ENCODE measurements at regions not wholly inside any gene's neighbourhood (a gene's known extent, or its start where the extent isn't known, plus 50 kb on each side); places are given as distances from the start of the nearest gene placed in this dataset.

DNA sequence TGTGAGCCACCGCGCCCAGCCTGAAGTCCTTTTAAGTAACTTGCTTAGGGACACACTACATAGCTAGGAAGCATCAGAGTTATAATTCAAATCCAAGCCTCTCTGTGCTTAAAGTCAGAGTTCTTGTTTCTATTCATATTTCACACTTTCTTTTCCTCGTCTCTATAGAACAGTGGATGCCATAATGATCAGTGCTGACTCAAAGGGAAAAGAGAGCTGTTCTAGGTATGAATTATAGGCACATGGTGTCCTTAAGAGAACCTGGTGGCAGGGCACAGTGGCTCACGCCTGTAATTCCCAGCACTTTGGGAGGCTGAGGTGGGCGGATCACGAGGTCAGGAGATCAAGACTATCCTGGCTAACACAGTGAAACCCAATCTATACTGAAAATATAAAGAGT, 400.2 kb upstream of the DDI1 start:
- no peaks in the 10 kb centered on the region for H3K36me3 ChIP-seq (ENCODE audit: control insufficient read depth, insufficient read depth, low read length)
- FAIRE-seq, result no peak
- no peak for DNase-seq (ENCODE audit: low read depth)
- no peak overlapping the region for H3K4me3 ChIP-seq (ENCODE audit: low read depth, low read length)
- H3K27me3 ChIP-seq (ENCODE audit: control insufficient read depth, insufficient read depth, low read length), result no peaks in the 10 kb centered on the region
- TF ChIP-seq CTCF (IDR thresholded peaks at IDR 0.05; ENCODE audit: insufficient read depth, low read length, severe bottlenecking), result no peak

GRCh38 chr11:103637295-103637694, 399.1 kb upstream of the DDI1 start:
- no peak for TF ChIP-seq CTCF (IDR thresholded peaks at IDR 0.05; ENCODE audit: insufficient read depth, low read length, severe bottlenecking)
- Histone ChIP-seq H3K36me3 (ENCODE audit: control insufficient read depth, insufficient read depth, low read length) (no peaks in the 10 kb centered on the region), H3K27me3 (ENCODE audit: control insufficient read depth, insufficient read depth, low read length) (no peaks in the 10 kb centered on the region), H3K4me3 (ENCODE audit: low read depth, low read length) (no peak overlapping the region)
- DNase-seq (ENCODE audit: low read depth) (peak; percentile 45), FAIRE-seq (no peak)

- no peaks in the 10 kb centered on the region for H3K27me3 ChIP-seq (ENCODE audit: control insufficient read depth, insufficient read depth, low read length)
- no peaks in the 10 kb centered on the region for H3K36me3 ChIP-seq (ENCODE audit: control insufficient read depth, insufficient read depth, low read length)
- DNase-seq (ENCODE audit: low read depth) (no peak), FAIRE-seq (no peak)
- TF ChIP-seq CTCF (IDR thresholded peaks at IDR 0.05; ENCODE audit: insufficient read depth, low read length, severe bottlenecking), result no peak
- H3K4me3 ChIP-seq (ENCODE audit: low read depth, low read length), result no peak overlapping the region
Observed at GRCh38 chr11:103637831-103638230, 398.6 kb upstream of the DDI1 start.

DNA sequence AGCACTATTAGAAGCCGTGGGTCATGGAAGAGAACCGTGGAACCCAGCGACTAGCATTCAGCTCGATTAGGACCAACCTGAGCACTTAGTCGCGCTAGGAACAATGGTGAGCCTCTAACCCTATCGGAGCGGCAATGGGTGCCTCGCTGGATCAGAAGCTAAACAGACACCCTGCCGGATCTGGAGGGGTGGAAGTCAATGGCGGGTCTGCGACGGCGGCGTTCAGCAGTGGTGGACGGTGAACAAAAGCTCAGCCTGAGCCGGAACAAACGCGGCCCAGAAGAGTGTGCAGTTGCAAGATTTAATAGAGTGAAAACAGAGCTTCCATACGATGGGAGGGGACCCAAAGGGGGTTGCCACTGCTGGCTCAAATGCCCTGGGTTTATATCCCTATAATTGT, 391.8 kb upstream of the DDI1 start:
- no peak for DNase-seq (ENCODE audit: low read depth)
- H3K27me3 ChIP-seq (ENCODE audit: control insufficient read depth, insufficient read depth, low read length), result no peaks in the 10 kb centered on the region
- H3K36me3 ChIP-seq (ENCODE audit: control insufficient read depth, insufficient read depth, low read length), result no peaks in the 10 kb centered on the region
- no peak for FAIRE-seq
- no peak overlapping the region for H3K4me3 ChIP-seq (ENCODE audit: low read depth, low read length)
- no peak for TF ChIP-seq CTCF (IDR thresholded peaks at IDR 0.05; ENCODE audit: insufficient read depth, low read length, severe bottlenecking)

- no peak for DNase-seq (ENCODE audit: low read depth)
Observed at GRCh38 chr11:103648054-103648453, 388.4 kb upstream of the DDI1 start.

More at GRCh38 chr11:103648054-103648453, 388.4 kb upstream of the DDI1 start:
- Histone ChIP-seq H3K4me3 (ENCODE audit: low read depth, low read length) (no peak overlapping the region), H3K27me3 (ENCODE audit: control insufficient read depth, insufficient read depth, low read length) (no peaks in the 10 kb centered on the region), H3K36me3 (ENCODE audit: control insufficient read depth, insufficient read depth, low read length) (no peaks in the 10 kb centered on the region)
- TF ChIP-seq CTCF (IDR thresholded peaks at IDR 0.05; ENCODE audit: insufficient read depth, low read length, severe bottlenecking), result no peak
- no peak for FAIRE-seq

Measured in bronchial epithelial cell (primary cell).